ENCODE measurements at regions not wholly inside any gene's neighbourhood (a gene's known extent, or its start where the extent isn't known, plus 50 kb on each side); places are given as distances from the start of the nearest gene placed in this dataset.

DNA sequence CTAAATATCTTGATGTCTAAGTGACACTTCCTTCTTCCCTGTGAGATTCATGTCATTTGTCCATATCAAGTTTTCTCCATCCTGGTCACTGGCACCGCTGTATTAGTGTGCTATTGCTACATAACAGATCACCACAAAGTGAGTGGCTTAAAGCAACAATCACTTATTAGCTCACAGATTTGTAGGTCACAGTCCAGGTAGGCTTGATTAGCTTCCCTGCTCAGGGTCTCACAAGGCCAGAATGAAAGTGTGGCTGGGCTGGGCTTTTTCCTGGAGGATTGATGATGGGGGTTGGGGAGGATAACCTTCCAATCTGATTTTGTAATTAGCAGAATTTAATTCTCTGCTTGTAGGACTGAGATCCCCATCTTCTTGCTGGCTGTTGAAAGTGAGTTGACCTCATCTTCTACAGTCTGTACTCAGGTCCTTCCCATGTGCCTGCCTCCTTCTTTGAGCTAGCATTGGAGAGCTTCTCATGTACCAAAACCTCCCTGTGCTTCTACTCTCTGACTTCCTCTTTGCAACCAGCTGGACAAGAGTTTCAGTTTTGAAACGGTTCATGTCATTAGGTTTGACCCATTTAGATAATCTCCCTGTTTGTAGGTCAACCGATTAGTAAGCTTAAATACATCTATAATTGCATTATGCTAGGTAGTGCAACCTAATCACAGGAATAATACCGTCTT lies 152.4 kb upstream of the MAN1A1 start:
- TF ChIP-seq, protein P1, sequence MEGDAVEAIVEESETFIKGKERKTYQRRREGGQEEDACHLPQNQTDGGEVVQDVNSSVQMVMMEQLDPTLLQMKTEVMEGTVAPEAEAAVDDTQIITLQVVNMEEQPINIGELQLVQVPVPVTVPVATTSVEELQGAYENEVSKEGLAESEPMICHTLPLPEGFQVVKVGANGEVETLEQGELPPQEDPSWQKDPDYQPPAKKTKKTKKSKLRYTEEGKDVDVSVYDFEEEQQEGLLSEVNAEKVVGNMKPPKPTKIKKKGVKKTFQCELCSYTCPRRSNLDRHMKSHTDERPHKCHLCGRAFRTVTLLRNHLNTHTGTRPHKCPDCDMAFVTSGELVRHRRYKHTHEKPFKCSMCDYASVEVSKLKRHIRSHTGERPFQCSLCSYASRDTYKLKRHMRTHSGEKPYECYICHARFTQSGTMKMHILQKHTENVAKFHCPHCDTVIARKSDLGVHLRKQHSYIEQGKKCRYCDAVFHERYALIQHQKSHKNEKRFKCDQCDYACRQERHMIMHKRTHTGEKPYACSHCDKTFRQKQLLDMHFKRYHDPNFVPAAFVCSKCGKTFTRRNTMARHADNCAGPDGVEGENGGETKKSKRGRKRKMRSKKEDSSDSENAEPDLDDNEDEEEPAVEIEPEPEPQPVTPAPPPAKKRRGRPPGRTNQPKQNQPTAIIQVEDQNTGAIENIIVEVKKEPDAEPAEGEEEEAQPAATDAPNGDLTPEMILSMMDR (conservative IDR thresholded peaks at IDR 0.05): no peak
- Histone ChIP-seq H2BK15ac (ENCODE audit: low read depth, low read length) (no peak overlapping the region), H3K23me2 (ENCODE audit: insufficient read length, low read depth, low read length, poor library complexity, severe bottlenecking) (no peaks in the 10 kb centered on the region), H3K4ac (ENCODE audit: low read depth, low read length) (no peak overlapping the region), H2AFZ (ENCODE audit: low read length) (no peak overlapping the region), H2BK12ac (ENCODE audit: insufficient read length, low read depth, low read length) (no peak overlapping the region), H2BK5ac (ENCODE audit: insufficient read length, low read length) (no peak overlapping the region), H4K8ac (replicated peaks; ENCODE audit: insufficient read length, low read depth, low read length) (no peak overlapping the region), H3K79me2 (ENCODE audit: insufficient read depth, low read length) (no peaks in the 10 kb centered on the region), H3K18ac (ENCODE audit: insufficient read length, low read depth, low read length) (no peak overlapping the region), H3K23ac (ENCODE audit: insufficient read length, low read depth, low read length) (no peak overlapping the region), H3K4me1 (ENCODE audit: insufficient read depth, low read length) (no peaks in the 10 kb centered on the region), H4K91ac (ENCODE audit: insufficient read length, low read depth, low read length) (no peak overlapping the region), H3T11ph (ENCODE audit: low read length) (no peak overlapping the region), H2BK20ac (ENCODE audit: low read depth, low read length, poor library complexity, severe bottlenecking) (no peak overlapping the region), H3K79me1 (ENCODE audit: insufficient read depth, low read depth, low read length, poor library complexity, severe bottlenecking) (no peaks in the 10 kb centered on the region), H2AK5ac (ENCODE audit: insufficient read length, low read length) (no peak overlapping the region), H3K9ac (ENCODE audit: extremely low read depth, insufficient read length, low read length) (no peak overlapping the region), H3K56ac (ENCODE audit: insufficient read length, low read depth, low read length) (no peak overlapping the region), H3K9me3 (ENCODE audit: control insufficient read depth, low read depth, low read length) (no peaks in the 10 kb centered on the region), H4K20me1 (ENCODE audit: control insufficient read depth, insufficient read depth, insufficient read length) (no peaks in the 10 kb centered on the region), H3K14ac (ENCODE audit: insufficient read depth, low read length) (no peak overlapping the region), H3K27ac (ENCODE audit: insufficient read length, low read depth, low read length) (no peak overlapping the region), H4K5ac (ENCODE audit: insufficient read length, low read depth, low read length) (no peak overlapping the region), H3K4me2 (ENCODE audit: insufficient read depth, insufficient read length, low read length) (no peak overlapping the region), H2BK120ac (ENCODE audit: low read depth, low read length, poor library complexity, severe bottlenecking) (no peak overlapping the region), H3K27me3 (ENCODE audit: insufficient read depth, low read length) (no peaks in the 10 kb centered on the region)
- no peaks in the 10 kb centered on the region for H3K9me3 Mint-ChIP-seq
- no peak overlapping the region for H3K27ac Mint-ChIP-seq
- no peak overlapping the region for H3K4me3 Mint-ChIP-seq
- H3K36me3 Mint-ChIP-seq (ENCODE audit: insufficient read depth in 1 of 3, low read depth in 3 of 3): no peaks in the 10 kb centered on the region
- no CpG with 5 or more reads among the region's 4 CpGs for WGBS (ENCODE audit: extremely low coverage, insufficient read length, low lambda C conversion rate)
- no peaks in the 10 kb centered on the region; the same call in 1 of the 2 replicates for H3K27me3 Mint-ChIP-seq (ENCODE audit: low read depth)
- peaks cover 8 to 13% of the 10 kb centered on the region in 2 experiments for H3K4me1 Mint-ChIP-seq
- no peak for DNase-seq

Data from H9 (cell line).